22Rv1 (cell line): ENCODE measurements at regions not wholly inside any gene's neighbourhood (a gene's known extent, or its start where the extent isn't known, plus 50 kb on each side); places are given as distances from the start of the nearest gene placed in this dataset.

ENCODE experiments used
- ZFX ChIP-seq: fragments of 450-650 bp; IDR thresholded peaks from 2 replicates; pipeline ENCODE4 v1.6.1; 2017; ENCODE audit warnings: antibody characterized with exemption, borderline replicate concordance
- TF ChIP-seq, protein P1 (sequence below): fragments of 450-650 bp; IDR thresholded peaks from 2 replicates; pipeline ENCODE4 v1.5.1; 2017; ENCODE audit warnings: mild to moderate bottlenecking

DNA sequence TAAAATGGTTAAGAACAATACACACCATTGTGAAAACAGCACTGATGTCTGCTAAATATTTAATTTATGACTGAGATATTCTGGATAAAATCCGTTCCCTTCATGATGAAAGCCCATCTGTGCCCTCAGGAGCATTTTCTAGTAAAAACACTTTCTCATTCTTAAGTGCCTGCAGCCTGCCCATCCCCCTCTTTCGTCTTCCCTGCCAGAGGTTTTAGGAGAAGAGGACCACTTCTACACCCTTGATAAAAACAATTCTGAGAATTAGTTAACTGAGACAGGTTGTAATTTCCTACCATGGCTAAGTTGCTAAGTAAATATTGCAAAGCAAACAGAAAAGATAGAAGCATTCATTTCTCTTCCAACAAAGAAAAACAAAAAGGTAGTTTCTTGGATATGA lies 272.6 kb downstream of the ATPSCKMT start:
- TF ChIP-seq, protein P1, sequence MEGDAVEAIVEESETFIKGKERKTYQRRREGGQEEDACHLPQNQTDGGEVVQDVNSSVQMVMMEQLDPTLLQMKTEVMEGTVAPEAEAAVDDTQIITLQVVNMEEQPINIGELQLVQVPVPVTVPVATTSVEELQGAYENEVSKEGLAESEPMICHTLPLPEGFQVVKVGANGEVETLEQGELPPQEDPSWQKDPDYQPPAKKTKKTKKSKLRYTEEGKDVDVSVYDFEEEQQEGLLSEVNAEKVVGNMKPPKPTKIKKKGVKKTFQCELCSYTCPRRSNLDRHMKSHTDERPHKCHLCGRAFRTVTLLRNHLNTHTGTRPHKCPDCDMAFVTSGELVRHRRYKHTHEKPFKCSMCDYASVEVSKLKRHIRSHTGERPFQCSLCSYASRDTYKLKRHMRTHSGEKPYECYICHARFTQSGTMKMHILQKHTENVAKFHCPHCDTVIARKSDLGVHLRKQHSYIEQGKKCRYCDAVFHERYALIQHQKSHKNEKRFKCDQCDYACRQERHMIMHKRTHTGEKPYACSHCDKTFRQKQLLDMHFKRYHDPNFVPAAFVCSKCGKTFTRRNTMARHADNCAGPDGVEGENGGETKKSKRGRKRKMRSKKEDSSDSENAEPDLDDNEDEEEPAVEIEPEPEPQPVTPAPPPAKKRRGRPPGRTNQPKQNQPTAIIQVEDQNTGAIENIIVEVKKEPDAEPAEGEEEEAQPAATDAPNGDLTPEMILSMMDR, result no peak
- no peak for TF ChIP-seq ZFX
